ENCODE measurements at regions not wholly inside any gene's neighbourhood (a gene's known extent, or its start where the extent isn't known, plus 50 kb on each side); places are given as distances from the start of the nearest gene placed in this dataset.

GRCh38 chr13:64283926-64284325 is 2868.3 kb upstream of the PCDH20 start:
- DNase-seq (ENCODE audit: insufficient read length, low spot score, missing footprints): no peak
- H3K27me3 ChIP-seq (ENCODE audit: insufficient read depth, low read length): no peaks in the 10 kb centered on the region
- TF ChIP-seq CTCF (IDR thresholded peaks at IDR 0.05; ENCODE audit: extremely low read depth, low read depth, low read length): no peak
- H3K79me2 ChIP-seq (ENCODE audit: insufficient read depth, low read length): no peaks in the 10 kb centered on the region
- H3K27ac ChIP-seq (ENCODE audit: low read depth, low read length): no peak overlapping the region
- no peaks in the 10 kb centered on the region for H4K20me1 ChIP-seq (ENCODE audit: insufficient read depth, low read length)
- no peak overlapping the region for H2AFZ ChIP-seq (ENCODE audit: low read length)
- no peaks in the 10 kb centered on the region for H3K36me3 ChIP-seq (ENCODE audit: insufficient read depth, low read length)
- no peak overlapping the region for H3K4me3 ChIP-seq (ENCODE audit: insufficient read depth, low read length)
- no peaks in the 10 kb centered on the region for H3K4me1 ChIP-seq (ENCODE audit: insufficient read depth, low read length)
- no peaks in the 10 kb centered on the region for H3K9me3 ChIP-seq (ENCODE audit: low read depth, low read length)
- no peak overlapping the region for H3K4me2 ChIP-seq (ENCODE audit: insufficient read depth, low read length)

GRCh38 chr13:64278493-64278892 is 2862.8 kb upstream of the PCDH20 start:
- no peak for TF ChIP-seq CTCF (IDR thresholded peaks at IDR 0.05; ENCODE audit: extremely low read depth, low read depth, low read length)
- H3K9me3 ChIP-seq (ENCODE audit: low read depth, low read length): no peaks in the 10 kb centered on the region
- H3K79me2 ChIP-seq (ENCODE audit: insufficient read depth, low read length): no peaks in the 10 kb centered on the region
- H3K4me3 ChIP-seq (ENCODE audit: insufficient read depth, low read length): no peak overlapping the region
- no peaks in the 10 kb centered on the region for H3K27me3 ChIP-seq (ENCODE audit: insufficient read depth, low read length)
- peak overlapping the region; percentile 16 for H3K27ac ChIP-seq (ENCODE audit: low read depth, low read length)
- no peak for DNase-seq (ENCODE audit: insufficient read length, low spot score, missing footprints)
- H3K36me3 ChIP-seq (ENCODE audit: insufficient read depth, low read length): no peaks in the 10 kb centered on the region
- H3K4me1 ChIP-seq (ENCODE audit: insufficient read depth, low read length): no peaks in the 10 kb centered on the region
- no peak overlapping the region for H2AFZ ChIP-seq (ENCODE audit: low read length)
- peak overlapping the region; percentile 21 for H3K4me2 ChIP-seq (ENCODE audit: insufficient read depth, low read length)
- H4K20me1 ChIP-seq (ENCODE audit: insufficient read depth, low read length): no peaks in the 10 kb centered on the region

GRCh38 chr13:64277097-64277496 is 2861.4 kb upstream of the PCDH20 start:
- no peak for TF ChIP-seq CTCF (IDR thresholded peaks at IDR 0.05; ENCODE audit: extremely low read depth, low read depth, low read length)
- Histone ChIP-seq H2AFZ (ENCODE audit: low read length) (no peak overlapping the region), H3K4me1 (ENCODE audit: insufficient read depth, low read length) (no peaks in the 10 kb centered on the region), H3K36me3 (ENCODE audit: insufficient read depth, low read length) (no peaks in the 10 kb centered on the region), H3K4me3 (ENCODE audit: insufficient read depth, low read length) (no peak overlapping the region), H3K4me2 (ENCODE audit: insufficient read depth, low read length) (no peak overlapping the region), H4K20me1 (ENCODE audit: insufficient read depth, low read length) (no peaks in the 10 kb centered on the region), H3K9me3 (ENCODE audit: low read depth, low read length) (no peaks in the 10 kb centered on the region), H3K79me2 (ENCODE audit: insufficient read depth, low read length) (no peaks in the 10 kb centered on the region), H3K27me3 (ENCODE audit: insufficient read depth, low read length) (no peaks in the 10 kb centered on the region), H3K27ac (ENCODE audit: low read depth, low read length) (no peak overlapping the region)
- DNase-seq (ENCODE audit: insufficient read length, low spot score, missing footprints): no peak

GRCh38 chr13:64276232-64276631 is 2860.6 kb upstream of the PCDH20 start:
- Histone ChIP-seq H2AFZ (ENCODE audit: low read length) (no peak overlapping the region), H3K4me1 (ENCODE audit: insufficient read depth, low read length) (no peaks in the 10 kb centered on the region), H3K4me3 (ENCODE audit: insufficient read depth, low read length) (no peak overlapping the region), H4K20me1 (ENCODE audit: insufficient read depth, low read length) (no peaks in the 10 kb centered on the region), H3K4me2 (ENCODE audit: insufficient read depth, low read length) (no peak overlapping the region), H3K27me3 (ENCODE audit: insufficient read depth, low read length) (no peaks in the 10 kb centered on the region), H3K36me3 (ENCODE audit: insufficient read depth, low read length) (no peaks in the 10 kb centered on the region), H3K79me2 (ENCODE audit: insufficient read depth, low read length) (no peaks in the 10 kb centered on the region), H3K9me3 (ENCODE audit: low read depth, low read length) (no peaks in the 10 kb centered on the region), H3K27ac (ENCODE audit: low read depth, low read length) (no peak overlapping the region)
- TF ChIP-seq CTCF (IDR thresholded peaks at IDR 0.05; ENCODE audit: extremely low read depth, low read depth, low read length): no peak
- DNase-seq (ENCODE audit: insufficient read length, low spot score, missing footprints): no peak

Measured in osteoblast (primary cell).